GM19467 (cell line): ENCODE measurements at regions not wholly inside any gene's neighbourhood (a gene's known extent, or its start where the extent isn't known, plus 50 kb on each side); places are given as distances from the start of the nearest gene placed in this dataset.

Experiments used
- ATAC-seq: cut with Tn5 transposase; IDR thresholded peaks from one replicate; pipeline ENCODE4 v1.9.1; 2021; ENCODE audit warnings: mild to moderate bottlenecking, moderate library complexity; ENCODE audit not compliant: unreplicated experiment

- ATAC-seq: no peak
Measured at GRCh38 chr2:220246386-220246785, 619.0 kb downstream of the SLC4A3 start.

- ATAC-seq: no peak
Measured at GRCh38 chr2:220247588-220248350, 620.3 kb downstream of the SLC4A3 start.

- no peak for ATAC-seq
Measured at GRCh38 chr2:220259662-220260061, 632.2 kb downstream of the SLC4A3 start.

- no peak for ATAC-seq
Measured at GRCh38 chr2:220263300-220263699, 635.9 kb downstream of the SLC4A3 start.

GRCh38 chr2:220269367-220269766, 641.9 kb downstream of the SLC4A3 start:
- no peak for ATAC-seq

GRCh38 chr2:220270481-220271070, 643.1 kb downstream of the SLC4A3 start:
- ATAC-seq: no peak

- ATAC-seq: no peak
Measured at GRCh38 chr2:220272656-220273055, 645.2 kb downstream of the SLC4A3 start.

GRCh38 chr2:220273082-220273481, 645.7 kb downstream of the SLC4A3 start:
- no peak for ATAC-seq

GRCh38 chr2:220275454-220275853, 648.0 kb downstream of the SLC4A3 start:
- no peak for ATAC-seq

GRCh38 chr2:220276741-220277444, 649.5 kb downstream of the SLC4A3 start:
- ATAC-seq: no peak

GRCh38 chr2:220277445-220277975, 650.1 kb downstream of the SLC4A3 start:
- ATAC-seq: no peak

- ATAC-seq: no peak
Measured at GRCh38 chr2:220278022-220278421, 650.6 kb downstream of the SLC4A3 start.

- ATAC-seq: no peak
Measured at GRCh38 chr2:220279372-220279771, 651.9 kb downstream of the SLC4A3 start.

GRCh38 chr2:220279840-220280239, 652.4 kb downstream of the SLC4A3 start:
- no peak for ATAC-seq

- ATAC-seq: no peak
Measured at GRCh38 chr2:220280736-220281135, 653.3 kb downstream of the SLC4A3 start.

- ATAC-seq: no peak
Measured at GRCh38 chr2:220281771-220282170, 654.3 kb downstream of the SLC4A3 start.

- no peak for ATAC-seq
Measured at GRCh38 chr2:220282236-220282635, 654.8 kb downstream of the SLC4A3 start.

- ATAC-seq: no peak
Measured at GRCh38 chr2:220293966-220294365, 666.5 kb downstream of the SLC4A3 start.

GRCh38 chr2:220296174-220296573, 668.7 kb downstream of the SLC4A3 start:
- ATAC-seq: no peak

GRCh38 chr2:220297093-220297492, 669.7 kb downstream of the SLC4A3 start:
- no peak for ATAC-seq

GRCh38 chr2:220300806-220301205, 673.4 kb downstream of the SLC4A3 start:
- ATAC-seq: no peak

- no peak for ATAC-seq
Measured at GRCh38 chr2:220302756-220303155, 675.3 kb downstream of the SLC4A3 start.
